ENCODE measurements at regions not wholly inside any gene's neighbourhood (a gene's known extent, or its start where the extent isn't known, plus 50 kb on each side); places are given as distances from the start of the nearest gene placed in this dataset.

GRCh38 chr4:111652236-111652635 lies 493.0 kb upstream of the FAM241A start:
- H3K9me2 ChIP-seq (replicated peaks; ENCODE audit: insufficient read depth, low read length) = no peaks in the 10 kb centered on the region
- TF ChIP-seq CTCF (IDR thresholded peaks at IDR 0.05; ENCODE audit: insufficient read depth, low read length, poor library complexity, severe bottlenecking) = no peak
- no peak for TF ChIP-seq EZH2phosphoT487 (conservative IDR thresholded peaks at IDR 0.05; ENCODE audit: low read length)
- no peak overlapping the region for H3K4me3 ChIP-seq (ENCODE audit: insufficient read depth, low read length, poor library complexity, severe bottlenecking)
- no peaks in the 10 kb centered on the region for H3K36me3 ChIP-seq (ENCODE audit: low read length)
- no peaks in the 10 kb centered on the region for H4K20me1 ChIP-seq (ENCODE audit: low read depth, low read length)
- no peaks in the 10 kb centered on the region for H3K79me2 ChIP-seq (ENCODE audit: insufficient read depth, low read length)
- H3K9ac ChIP-seq (ENCODE audit: low read length) = no peak overlapping the region
- H3K4me2 ChIP-seq (ENCODE audit: low read depth, low read length, poor library complexity, severe bottlenecking) = no peak overlapping the region
- H3K27me3 ChIP-seq (ENCODE audit: low read length) = no peaks in the 10 kb centered on the region
- H2AFZ ChIP-seq (ENCODE audit: low read depth, low read length, severe bottlenecking) = no peak overlapping the region
- H3K27ac ChIP-seq (ENCODE audit: low read depth, low read length) = no peak overlapping the region
- no peaks in the 10 kb centered on the region for H3K9me3 ChIP-seq (ENCODE audit: insufficient read depth, low read length)
- H3F3A ChIP-seq (ENCODE audit: insufficient read depth) = no peaks in the 10 kb centered on the region

- H3F3A ChIP-seq (ENCODE audit: insufficient read depth) = no peaks in the 10 kb centered on the region
- no peak overlapping the region for H3K9ac ChIP-seq (ENCODE audit: low read length)
- no peaks in the 10 kb centered on the region for H3K79me2 ChIP-seq (ENCODE audit: insufficient read depth, low read length)
- no peaks in the 10 kb centered on the region for H3K27me3 ChIP-seq (ENCODE audit: low read length)
- H3K36me3 ChIP-seq (ENCODE audit: low read length) = no peaks in the 10 kb centered on the region
- H3K27ac ChIP-seq (ENCODE audit: low read depth, low read length) = no peak overlapping the region
- no peak overlapping the region for H3K4me3 ChIP-seq (ENCODE audit: insufficient read depth, low read length, poor library complexity, severe bottlenecking)
- H3K9me2 ChIP-seq (replicated peaks; ENCODE audit: insufficient read depth, low read length) = no peaks in the 10 kb centered on the region
- H2AFZ ChIP-seq (ENCODE audit: low read depth, low read length, severe bottlenecking) = no peak overlapping the region
- H3K4me2 ChIP-seq (ENCODE audit: low read depth, low read length, poor library complexity, severe bottlenecking) = no peak overlapping the region
- TF ChIP-seq EZH2phosphoT487 (conservative IDR thresholded peaks at IDR 0.05; ENCODE audit: low read length) (no peak), CTCF (IDR thresholded peaks at IDR 0.05; ENCODE audit: insufficient read depth, low read length, poor library complexity, severe bottlenecking) (no peak)
- H3K9me3 ChIP-seq (ENCODE audit: insufficient read depth, low read length) = no peaks in the 10 kb centered on the region
- no peaks in the 10 kb centered on the region for H4K20me1 ChIP-seq (ENCODE audit: low read depth, low read length)
Observed at GRCh38 chr4:111652986-111653385, 492.3 kb upstream of the FAM241A start.

GRCh38 chr4:111662496-111662895 lies 482.8 kb upstream of the FAM241A start:
- Histone ChIP-seq H3F3A (ENCODE audit: insufficient read depth) (no peaks in the 10 kb centered on the region), H3K27me3 (ENCODE audit: low read length) (no peaks in the 10 kb centered on the region), H3K9ac (ENCODE audit: low read length) (no peak overlapping the region), H3K79me2 (ENCODE audit: insufficient read depth, low read length) (no peaks in the 10 kb centered on the region), H3K36me3 (ENCODE audit: low read length) (no peaks in the 10 kb centered on the region), H3K9me2 (replicated peaks; ENCODE audit: insufficient read depth, low read length) (no peaks in the 10 kb centered on the region), H3K27ac (ENCODE audit: low read depth, low read length) (no peak overlapping the region), H3K4me3 (ENCODE audit: insufficient read depth, low read length, poor library complexity, severe bottlenecking) (no peak overlapping the region), H2AFZ (ENCODE audit: low read depth, low read length, severe bottlenecking) (no peak overlapping the region), H3K9me3 (ENCODE audit: insufficient read depth, low read length) (no peaks in the 10 kb centered on the region), H3K4me2 (ENCODE audit: low read depth, low read length, poor library complexity, severe bottlenecking) (no peak overlapping the region), H4K20me1 (ENCODE audit: low read depth, low read length) (no peaks in the 10 kb centered on the region)
- no peak for TF ChIP-seq CTCF (IDR thresholded peaks at IDR 0.05; ENCODE audit: insufficient read depth, low read length, poor library complexity, severe bottlenecking)
- no peak for TF ChIP-seq EZH2phosphoT487 (conservative IDR thresholded peaks at IDR 0.05; ENCODE audit: low read length)
